GM12878 (cell line): ENCODE measurements at regions not wholly inside any gene's neighbourhood (a gene's known extent, or its start where the extent isn't known, plus 50 kb on each side); places are given as distances from the start of the nearest gene placed in this dataset.

ENCODE experiments used
- ATAC-seq: fragments of 200-7000 bp; cut with Tn5 transposase; 3 replicates; pipeline ENCODE4 v1.9.1; 2020; ENCODE audit warnings: mild to moderate bottlenecking, moderate library complexity
- BruUV-seq: library from RNA; stranded (reverse); fragments of 400-500 nt; replicated peaks from 2 replicates; lab custom pipeline; 2021; lab: Mats Ljungman, UMichigan
- CTCF ChIA-PET: fragments of 300-600 bp; sonication (Branson Sonifier 250); formaldehyde crosslinking; extraction: SDS; loops from one replicate; lab custom pipeline; 2021; ENCODE audit warnings: inconsistent platforms; lab: Yijun Ruan, JAX
- POLR2A ChIA-PET: fragments of 350-600 bp; formaldehyde crosslinking; extraction: SDS; loops from one replicate; lab custom pipeline; 2021; ENCODE audit warnings: inconsistent platforms; lab: Charles Lee
- RAD21 ChIA-PET: fragments of 300-600 bp; sonication (Branson Sonifier 250); formaldehyde crosslinking; loops from one replicate; lab custom pipeline; 2023; ENCODE audit warnings: antibody characterized with exemption; ENCODE audit not compliant: unreplicated experiment; lab: Charles Lee
- SMC1A ChIA-PET: fragments of 300-600 bp; sonication (Branson Sonifier 250); formaldehyde crosslinking; loops from one replicate; lab custom pipeline; 2023; ENCODE audit not compliant: unreplicated experiment, uncharacterized antibody; lab: Charles Lee
- DNase-seq: peaks from one replicate; pipeline ENCODE4 v3.0.0-alpha.2; 2011; ENCODE audit warnings: low read depth, low spot score
- FAIRE-seq: peaks from 3 replicates; lab custom pipeline; 2011; peaks lifted over from hg19 to GRCh38; lab: Jason Lieb, UNC
- H2AFZ ChIP-seq: 2 replicates; pipeline ENCODE4 v1.6.0; 2011; ENCODE audit warnings: low read depth, low read length, control low read depth; ENCODE audit not compliant: control insufficient read depth
- H3K27ac ChIP-seq: 2 replicates; pipeline ENCODE4 v1.5.1; 2011; ENCODE audit warnings: control low read depth; ENCODE audit not compliant: control insufficient read depth, insufficient read depth
- H3K27me3 ChIP-seq, 2 experiments: replicated peaks in 1 of 2; 2 replicates each; pipeline versions ENCODE4 v1.6.0 to v1.6.1; 2011; ENCODE audit warnings: low read length in 1 of 2; ENCODE audit not compliant: control insufficient read depth in 2 of 2, insufficient read depth in 2 of 2
- H3K36me3 ChIP-seq, 2 experiments: 2 replicates each; pipeline ENCODE4 v1.5.1; 2011; ENCODE audit warnings: low read length in 1 of 2; ENCODE audit not compliant: control insufficient read depth in 2 of 2, insufficient read depth in 2 of 2
- H3K4me1 ChIP-seq: 2 replicates; pipeline ENCODE4 v1.6.1; 2011; ENCODE audit warnings: mild to moderate bottlenecking, low read length, moderate library complexity, mixed read lengths; ENCODE audit not compliant: control insufficient read depth, insufficient read depth
- H3K4me2 ChIP-seq: 2 replicates; pipeline ENCODE4 v1.6.0; 2011; ENCODE audit warnings: control low read depth; ENCODE audit not compliant: control insufficient read depth, insufficient read depth
- H3K4me3 ChIP-seq: fragments of 200-600 bp; sonication (generic); 2 replicates; pipeline ENCODE4 v1.5.1; 2016
- H3K79me2 ChIP-seq: 2 replicates; pipeline ENCODE4 v1.6.0; 2011; ENCODE audit warnings: low read length; ENCODE audit not compliant: control insufficient read depth, insufficient read depth
- H3K9ac ChIP-seq: 2 replicates; pipeline ENCODE4 v1.8.0; 2011; ENCODE audit warnings: low read length, control low read depth, mixed read lengths; ENCODE audit not compliant: control insufficient read depth, insufficient read depth
- H3K9me3 ChIP-seq: replicated peaks from 3 replicates; pipeline ENCODE4 v1.5.1; 2011; ENCODE audit warnings: mild to moderate bottlenecking, low read length; ENCODE audit not compliant: control insufficient read depth, insufficient read depth
- H4K20me1 ChIP-seq: 2 replicates; pipeline ENCODE4 v1.6.0; 2011; ENCODE audit not compliant: control insufficient read depth, insufficient read depth
- ASH2L ChIP-seq: fragments of 300-600, 200-600 bp; sonication (generic); IDR thresholded peaks from 2 replicates; pipeline ENCODE4 v1.6.1; 2017; ENCODE audit warnings: low read depth, mild to moderate bottlenecking, borderline replicate concordance
- CREM ChIP-seq: IDR thresholded peaks from 2 replicates; pipeline ENCODE4 v1.6.1; 2014; ENCODE audit warnings: antibody characterized with exemption, low read depth
- FOS ChIP-seq: IDR thresholded peaks from 3 replicates; pipeline ENCODE4 v1.6.1; 2011; ENCODE audit warnings: borderline replicate concordance; ENCODE audit not compliant: insufficient read length; ENCODE audit errors: extremely low read depth
- FOXK2 ChIP-seq: fragments of 450-650 bp; IDR thresholded peaks from 2 replicates; pipeline ENCODE4 v1.6.1; 2017; ENCODE audit warnings: mild to moderate bottlenecking, moderate library complexity
- FOXM1 ChIP-seq: IDR thresholded peaks from 2 replicates; pipeline ENCODE4 v1.6.1; 2012; ENCODE audit warnings: low read depth, mild to moderate bottlenecking, inconsistent platforms, low read length, moderate library complexity
- GABPA ChIP-seq: IDR thresholded peaks from 2 replicates; pipeline ENCODE4 v1.6.1; 2014; ENCODE audit warnings: antibody characterized with exemption, low read depth, mild to moderate bottlenecking, inconsistent platforms
- IRF4 ChIP-seq: IDR thresholded peaks from 2 replicates; pipeline ENCODE4 v1.6.1; 2011; ENCODE audit warnings: low read depth, low read length
- JUNB ChIP-seq: IDR thresholded peaks from 2 replicates; pipeline ENCODE4 v1.6.1; 2016; ENCODE audit warnings: antibody characterized with exemption, mild to moderate bottlenecking
- JUND ChIP-seq: IDR thresholded peaks from 2 replicates; pipeline ENCODE4 v1.6.1; 2012; ENCODE audit warnings: low read depth, mild to moderate bottlenecking, low read length, improper control_type of control experiment, moderate library complexity
- MYC ChIP-seq: IDR thresholded peaks from 2 replicates; pipeline ENCODE4 v1.6.1; 2011; ENCODE audit warnings: mild to moderate bottlenecking, low read length, moderate library complexity, inconsistent platforms; ENCODE audit not compliant: insufficient read depth, insufficient replicate concordance, insufficient read length, severe bottlenecking
- NFYB ChIP-seq: IDR thresholded peaks from 2 replicates; pipeline ENCODE4 v1.6.1; 2011; ENCODE audit warnings: low read depth, mild to moderate bottlenecking, low read length, improper control_type of control experiment, moderate library complexity; ENCODE audit not compliant: insufficient read depth
- NR2F1 ChIP-seq: fragments of 450-650 bp; conservative IDR thresholded peaks from 2 replicates; pipeline ENCODE4 v1.6.1; 2017; ENCODE audit warnings: mild to moderate bottlenecking
- POLR2A ChIP-seq: IDR thresholded peaks from 2 replicates; pipeline ENCODE4 v1.6.1; 2011; ENCODE audit warnings: low read depth, mild to moderate bottlenecking, low read length
- RAD21 ChIP-seq: IDR thresholded peaks from 2 replicates; pipeline ENCODE4 v1.6.1; 2011; ENCODE audit warnings: mild to moderate bottlenecking, low read depth, low read length, moderate library complexity; ENCODE audit not compliant: insufficient read depth
- RELA ChIP-seq: fragments of 450-650 bp; IDR thresholded peaks from 2 replicates; pipeline ENCODE4 v1.8.0; 2014; ENCODE audit warnings: borderline replicate concordance; ENCODE audit not compliant: partially characterized antibody
- SIN3A ChIP-seq: IDR thresholded peaks from 2 replicates; pipeline ENCODE4 v1.6.1; 2012; ENCODE audit warnings: low read depth, low read length, improper control_type of control experiment
- SREBF1 ChIP-seq: IDR thresholded peaks from 2 replicates; pipeline ENCODE4 v1.6.1; 2012; ENCODE audit warnings: mild to moderate bottlenecking, low read length
- STAT1 ChIP-seq: fragments of 450-650 bp; conservative IDR thresholded peaks from 2 replicates; pipeline ENCODE4 v1.6.1; 2014; ENCODE audit warnings: antibody characterized with exemption, mild to moderate bottlenecking
- ZZZ3 ChIP-seq: IDR thresholded peaks from 2 replicates; pipeline ENCODE4 v1.6.1; 2011; ENCODE audit warnings: low read depth; ENCODE audit not compliant: control insufficient read depth, insufficient read length
- WGBS: methylation state at CpG from one replicate; pipeline ENCODE4 v1.1.6; 2016; ENCODE audit warnings: low lambda C conversion rate; ENCODE audit not compliant: insufficient replicate concordance, insufficient coverage; ENCODE audit errors: missing lambda C conversion rate; 5-methylcytosine and 5-hydroxymethylcytosine counted together
- in situ Hi-C: fragments of 300-500 bp; cut with MboI; formaldehyde crosslinking; loops from 9 replicates; pipeline ENCODE4 v1.14.3; 2018; ENCODE audit warnings: mixed read lengths
- intact Hi-C: fragments of 100-400 bp; cut with micrococcal nuclease; formaldehyde crosslinking; loops from one replicate; pipeline ENCODE4 v1.14.2; 2022; ENCODE audit not compliant: unreplicated experiment

GRCh38 chr15:62453375-62453774 is 288.3 kb upstream of the C2CD4B start:
- no peak for FAIRE-seq
- TF ChIP-seq CREM (no peak), SREBF1 (no peak), RELA (no peak), FOS (no peak), FOXK2 (no peak), GABPA (no peak), NFYB (no peak), JUNB (no peak), RAD21 (no peak), ZZZ3 (no peak), IRF4 (no peak), POLR2A (no peak), JUND (no peak), NR2F1 (no peak), ASH2L (no peak), STAT1 (no peak), MYC (no peak), FOXM1 (no peak), SIN3A (no peak)
- TF ChIP-seq, all 136 proteins: peak for 0
- CTCF ChIA-PET = interaction anchor here (0.6 kb wide), 1 partner anchor 22 kb away, joined by 3 read pairs; no protein-coding TSS in a partner anchor
- DNase-seq = no peak
- intact Hi-C loops = no loop called here
- Histone ChIP-seq H3K27ac (no peak overlapping the region), H3K4me1 (no peaks in the 10 kb centered on the region), H3K79me2 (no peaks in the 10 kb centered on the region), H4K20me1 (no peaks in the 10 kb centered on the region), H3K9ac (no peak overlapping the region), H3K36me3 (no peaks in the 10 kb centered on the region), H3K4me3 (no peak overlapping the region), H3K27me3 (peaks cover 0 to 2% of the 10 kb centered on the region in 2 experiments; a peak in 1 of 4 replicates), H3K9me3 (no peaks in the 10 kb centered on the region), H2AFZ (no peak overlapping the region), H3K4me2 (no peak overlapping the region)
- in situ Hi-C loops = no loop called here
- POLR2A ChIA-PET = no interaction called here
- BruUV-seq = no TSS peak
- SMC1A ChIA-PET = no interaction called here
- WGBS = 0% methylated on average over 3 of the region's 3 CpGs
- ATAC-seq = no peak
- RAD21 ChIA-PET = no interaction called here
